ENCODE measurements at regions not wholly inside any gene's neighbourhood (a gene's known extent, or its start where the extent isn't known, plus 50 kb on each side); places are given as distances from the start of the nearest gene placed in this dataset.

GRCh38 chr2:12896318-12896982, 179.7 kb downstream of the TRIB2 start:
- Histone ChIP-seq H3K27ac (ENCODE audit: extremely low read depth, low read depth, low read length) (no peak overlapping the region), H3K79me2 (ENCODE audit: control insufficient read depth, insufficient read depth, low read length) (no peaks in the 10 kb centered on the region), H3K36me3 (ENCODE audit: control insufficient read depth, insufficient read depth, low read length) (no peaks in the 10 kb centered on the region), H4K20me1 (replicated peaks; ENCODE audit: control insufficient read depth, insufficient read depth, low read length) (no peaks in the 10 kb centered on the region), H3K4me2 (ENCODE audit: insufficient read depth, low read length) (no peak overlapping the region), H3K9ac (ENCODE audit: insufficient read depth in 1 of 2, low read depth in 2 of 2, low read length in 2 of 2) (no peak overlapping the region), H3K9me3 (replicated peaks; ENCODE audit: control insufficient read depth, insufficient read depth, low read depth, low read length) (no peaks in the 10 kb centered on the region), H3K4me1 (replicated peaks in 1 of 2; ENCODE audit: control insufficient read depth in 2 of 2, insufficient read depth in 2 of 2, low read length in 2 of 2) (no peaks in the 10 kb centered on the region), H2AFZ (ENCODE audit: low read depth, low read length) (no peak overlapping the region), H3K9me1 (ENCODE audit: control insufficient read depth, insufficient read depth, low read length) (no peaks in the 10 kb centered on the region), H3K4me3 (no peak overlapping the region), H3K27me3 (ENCODE audit: control insufficient read depth in 2 of 2, insufficient read depth in 2 of 2, low read length in 2 of 2) (no peaks in the 10 kb centered on the region)
- no peak for FAIRE-seq
- no peak for DNase-seq (ENCODE audit: extremely low read depth in 1 of 4, low spot score in 3 of 4)
- WGBS (ENCODE audit: insufficient coverage, low coverage, missing lambda C conversion rate), result 4% methylated on average over 4 of the region's 4 CpGs
- ATAC-seq, result no peak
- POLR2A ChIA-PET, result no interaction called here
- TF ChIP-seq ZNF431 (CRISPR knock-in tag; IDR thresholded peaks at IDR 0.05) (no peak), MXI1 (IDR thresholded peaks at IDR 0.05; ENCODE audit: low read depth, low read length) (no peak), ASH1L (IDR thresholded peaks at IDR 0.05; ENCODE audit: borderline replicate concordance, low read depth, partially characterized antibody) (no peak), MCM2 (IDR thresholded peaks at IDR 0.05; ENCODE audit: low read depth) (no peak), ZKSCAN1 (IDR thresholded peaks at IDR 0.05; ENCODE audit: low read depth, low read length) (no peak), ZNF699 (CRISPR knock-in tag; IDR thresholded peaks at IDR 0.05; ENCODE audit: insufficient replicate concordance) (no peak), NEUROD1 (IDR thresholded peaks at IDR 0.05; ENCODE audit: borderline replicate concordance, low read depth, low read length, partially characterized antibody) (no peak)
- in situ Hi-C loops (cut with MboI), result no loop called here
- no TSS peak for BruUV-seq (replicated peaks)
- CTCF ChIA-PET (ENCODE audit: low intra/inter-chr PET ratio), result no interaction called here
- intact Hi-C loops (cut with micrococcal nuclease), result no loop called here

DNA sequence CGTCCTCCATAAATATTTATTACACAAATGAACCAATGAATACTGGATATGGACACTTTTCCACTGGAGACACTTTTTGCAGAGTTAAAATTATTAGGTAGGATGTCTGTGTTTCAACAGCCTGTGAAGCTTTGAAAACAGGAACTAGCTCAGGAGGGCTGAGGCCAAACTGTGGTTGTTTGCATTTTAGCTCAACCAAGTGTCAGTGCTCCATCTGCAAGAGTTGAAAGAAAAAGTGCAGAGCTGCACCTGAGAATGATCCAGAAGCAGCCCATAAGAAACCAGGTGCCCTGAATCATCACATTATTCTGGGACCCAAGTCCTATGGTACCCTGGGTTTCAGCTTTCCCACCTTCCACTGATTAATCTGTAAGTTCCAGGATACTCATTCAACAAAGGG, 180.4 kb downstream of the TRIB2 start:
- Histone ChIP-seq H3K9me3 (replicated peaks; ENCODE audit: control insufficient read depth, insufficient read depth, low read depth, low read length) (no peaks in the 10 kb centered on the region), H4K20me1 (replicated peaks; ENCODE audit: control insufficient read depth, insufficient read depth, low read length) (no peaks in the 10 kb centered on the region), H3K27me3 (ENCODE audit: control insufficient read depth in 2 of 2, insufficient read depth in 2 of 2, low read length in 2 of 2) (no peaks in the 10 kb centered on the region), H3K9me1 (ENCODE audit: control insufficient read depth, insufficient read depth, low read length) (no peaks in the 10 kb centered on the region), H3K27ac (ENCODE audit: extremely low read depth, low read depth, low read length) (no peak overlapping the region), H3K36me3 (ENCODE audit: control insufficient read depth, insufficient read depth, low read length) (no peaks in the 10 kb centered on the region), H3K4me3 (no peak overlapping the region), H3K9ac (ENCODE audit: insufficient read depth in 1 of 2, low read depth in 2 of 2, low read length in 2 of 2) (no peak overlapping the region), H3K4me2 (ENCODE audit: insufficient read depth, low read length) (no peak overlapping the region), H3K4me1 (replicated peaks in 1 of 2; ENCODE audit: control insufficient read depth in 2 of 2, insufficient read depth in 2 of 2, low read length in 2 of 2) (no peaks in the 10 kb centered on the region), H2AFZ (ENCODE audit: low read depth, low read length) (no peak overlapping the region), H3K79me2 (ENCODE audit: control insufficient read depth, insufficient read depth, low read length) (no peaks in the 10 kb centered on the region)
- POLR2A ChIA-PET, result no interaction called here
- no peak for DNase-seq (ENCODE audit: extremely low read depth in 1 of 4, low spot score in 3 of 4)
- no peak for FAIRE-seq
- intact Hi-C loops (cut with micrococcal nuclease) (no loop called here), in situ Hi-C loops (cut with MboI) (no loop called here)
- 8% methylated on average over 1 of the region's 1 CpG for WGBS (ENCODE audit: insufficient coverage, low coverage, missing lambda C conversion rate)
- CTCF ChIA-PET (ENCODE audit: low intra/inter-chr PET ratio), result no interaction called here
- no peak for ATAC-seq
- BruUV-seq (replicated peaks), result no TSS peak
- TF ChIP-seq ZNF583 (CRISPR knock-in tag; IDR thresholded peaks at IDR 0.05) (no peak), ZBTB33 (CRISPR knock-in tag; IDR thresholded peaks at IDR 0.05) (no peak), SPI1 (IDR thresholded peaks at IDR 0.05; ENCODE audit: borderline replicate concordance, low read depth, low read length) (no peak), ZNF449 (CRISPR knock-in tag; IDR thresholded peaks at IDR 0.05) (no peak)
- TF ChIP-seq, protein P1, sequence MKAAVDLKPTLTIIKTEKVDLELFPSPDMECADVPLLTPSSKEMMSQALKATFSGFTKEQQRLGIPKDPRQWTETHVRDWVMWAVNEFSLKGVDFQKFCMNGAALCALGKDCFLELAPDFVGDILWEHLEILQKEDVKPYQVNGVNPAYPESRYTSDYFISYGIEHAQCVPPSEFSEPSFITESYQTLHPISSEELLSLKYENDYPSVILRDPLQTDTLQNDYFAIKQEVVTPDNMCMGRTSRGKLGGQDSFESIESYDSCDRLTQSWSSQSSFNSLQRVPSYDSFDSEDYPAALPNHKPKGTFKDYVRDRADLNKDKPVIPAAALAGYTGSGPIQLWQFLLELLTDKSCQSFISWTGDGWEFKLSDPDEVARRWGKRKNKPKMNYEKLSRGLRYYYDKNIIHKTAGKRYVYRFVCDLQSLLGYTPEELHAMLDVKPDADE (conservative IDR thresholded peaks at IDR 0.05; ENCODE audit: control insufficient read depth, low read depth, low read length), result no peak
